ENCODE measurements at regions not wholly inside any gene's neighbourhood (a gene's known extent, or its start where the extent isn't known, plus 50 kb on each side); places are given as distances from the start of the nearest gene placed in this dataset.

DNA sequence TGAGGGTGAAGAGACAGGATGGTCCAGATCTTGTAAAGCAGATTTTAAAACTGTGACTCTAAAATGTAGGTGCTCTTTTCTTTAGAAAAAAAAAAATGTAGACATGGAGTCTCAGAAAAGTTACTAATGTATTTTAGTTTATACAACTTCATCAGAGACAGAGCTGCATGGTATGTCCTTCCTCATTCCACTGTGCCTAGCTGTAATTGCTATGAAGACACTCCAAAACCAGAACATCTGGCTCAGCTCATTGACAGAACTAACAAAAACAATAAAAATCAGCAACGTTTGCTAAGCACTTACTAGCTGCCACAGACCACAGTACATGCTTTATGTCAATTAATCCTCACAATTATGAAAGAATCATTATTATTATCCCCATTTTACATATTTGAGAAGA is 160.7 kb downstream of the BARX2 start:
- DNase-seq (ENCODE audit: low read depth, low spot score): no peak
- TF ChIP-seq, protein P1, sequence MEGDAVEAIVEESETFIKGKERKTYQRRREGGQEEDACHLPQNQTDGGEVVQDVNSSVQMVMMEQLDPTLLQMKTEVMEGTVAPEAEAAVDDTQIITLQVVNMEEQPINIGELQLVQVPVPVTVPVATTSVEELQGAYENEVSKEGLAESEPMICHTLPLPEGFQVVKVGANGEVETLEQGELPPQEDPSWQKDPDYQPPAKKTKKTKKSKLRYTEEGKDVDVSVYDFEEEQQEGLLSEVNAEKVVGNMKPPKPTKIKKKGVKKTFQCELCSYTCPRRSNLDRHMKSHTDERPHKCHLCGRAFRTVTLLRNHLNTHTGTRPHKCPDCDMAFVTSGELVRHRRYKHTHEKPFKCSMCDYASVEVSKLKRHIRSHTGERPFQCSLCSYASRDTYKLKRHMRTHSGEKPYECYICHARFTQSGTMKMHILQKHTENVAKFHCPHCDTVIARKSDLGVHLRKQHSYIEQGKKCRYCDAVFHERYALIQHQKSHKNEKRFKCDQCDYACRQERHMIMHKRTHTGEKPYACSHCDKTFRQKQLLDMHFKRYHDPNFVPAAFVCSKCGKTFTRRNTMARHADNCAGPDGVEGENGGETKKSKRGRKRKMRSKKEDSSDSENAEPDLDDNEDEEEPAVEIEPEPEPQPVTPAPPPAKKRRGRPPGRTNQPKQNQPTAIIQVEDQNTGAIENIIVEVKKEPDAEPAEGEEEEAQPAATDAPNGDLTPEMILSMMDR (IDR thresholded peaks at IDR 0.05; ENCODE audit: insufficient read depth, low read length, missing control alignments): no peak
- H3K4me3 ChIP-seq (ENCODE audit: low read depth, low read length): no peak overlapping the region
- CTCF ChIA-PET: no interaction called here
- POLR2A ChIA-PET: no interaction called here

DNA sequence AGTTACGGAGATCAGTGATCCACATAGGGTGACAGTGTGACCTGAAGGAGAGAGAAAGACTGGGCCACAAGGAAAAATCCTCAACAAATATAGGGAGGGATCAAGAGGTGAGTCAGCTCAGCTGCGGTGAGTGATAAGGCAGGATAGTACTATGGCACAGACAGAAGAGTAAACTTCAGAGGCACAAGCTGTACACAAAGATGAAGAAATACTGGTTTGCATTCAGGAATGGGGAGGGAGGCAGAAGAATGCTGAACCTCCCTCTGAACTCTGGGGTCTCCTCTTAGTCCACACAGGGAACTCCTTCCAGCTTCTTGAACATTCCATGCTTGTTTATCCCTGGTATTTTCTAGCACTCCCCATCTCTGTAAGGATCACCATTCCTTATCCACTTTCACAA is 162.7 kb downstream of the BARX2 start:
- TF ChIP-seq, protein P1 (IDR thresholded peaks at IDR 0.05; ENCODE audit: insufficient read depth, low read length, missing control alignments): no peak
- no peak overlapping the region for H3K4me3 ChIP-seq (ENCODE audit: low read depth, low read length)
- ChIA-PET CTCF (no interaction called here), POLR2A (no interaction called here)
- DNase-seq (ENCODE audit: low read depth, low spot score): no peak

DNA sequence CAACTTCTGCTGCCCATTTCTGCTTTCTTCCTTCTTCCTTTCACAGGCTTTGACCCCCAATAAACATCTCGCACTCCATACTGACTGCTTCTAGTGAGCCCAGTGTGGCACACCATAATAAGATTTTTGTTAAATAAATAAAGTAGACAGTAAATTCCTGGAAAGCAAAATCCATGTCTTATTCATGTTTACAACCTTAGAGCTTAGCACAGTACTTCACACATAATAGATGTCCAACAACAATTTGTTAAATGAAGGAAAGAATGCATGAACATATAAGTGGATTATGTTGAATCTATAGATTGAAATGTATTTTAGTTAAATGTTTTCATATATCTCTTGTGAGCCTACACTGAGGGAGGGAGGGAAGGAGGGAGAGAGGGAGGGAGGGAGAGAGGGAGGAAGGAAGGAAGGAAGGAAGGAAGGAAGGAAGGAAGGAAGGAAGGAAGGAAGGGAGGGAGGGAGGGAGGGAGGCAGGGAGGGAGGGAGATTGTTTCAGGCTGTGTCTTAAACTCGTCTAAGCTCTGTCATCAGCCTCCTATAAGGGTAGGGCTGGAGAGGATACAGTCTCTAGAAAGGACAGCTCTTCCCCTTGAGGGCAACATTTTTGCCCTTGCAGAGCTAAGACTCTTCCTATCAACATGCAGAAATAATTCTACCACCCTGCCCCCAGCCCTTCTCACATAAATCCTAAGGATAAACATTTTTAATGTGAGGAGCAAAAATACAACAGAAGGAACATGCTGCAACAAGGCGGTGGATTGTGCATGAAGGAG is 168.1 kb downstream of the BARX2 start:
- TF ChIP-seq, protein P1 (IDR thresholded peaks at IDR 0.05; ENCODE audit: insufficient read depth, low read length, missing control alignments): no peak
- no peak for DNase-seq (ENCODE audit: low read depth, low spot score)
- ChIA-PET CTCF (no interaction called here), POLR2A (no interaction called here)
- no peak overlapping the region for H3K4me3 ChIP-seq (ENCODE audit: low read depth, low read length)

DNA sequence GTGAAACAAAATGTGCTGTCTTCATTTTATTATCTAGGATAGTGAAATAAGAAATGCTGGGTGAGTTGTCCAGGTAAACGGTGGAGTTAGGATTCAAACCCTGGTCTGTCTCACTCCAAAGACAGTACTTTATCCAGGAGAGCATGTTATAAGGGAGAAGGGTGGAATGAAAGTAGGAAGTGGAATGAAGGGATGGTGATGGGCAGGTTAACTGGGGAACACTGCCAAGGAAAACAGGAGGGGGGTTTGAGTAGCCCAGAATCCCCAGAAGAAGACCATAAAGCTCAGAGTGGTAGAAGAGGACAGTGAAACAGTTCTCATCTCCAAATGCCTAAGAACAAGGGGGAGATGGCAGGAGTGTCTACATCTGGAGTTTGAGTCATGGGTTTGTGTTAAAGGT is 169.0 kb downstream of the BARX2 start:
- no peak overlapping the region for H3K4me3 ChIP-seq (ENCODE audit: low read depth, low read length)
- ChIA-PET CTCF (no interaction called here), POLR2A (no interaction called here)
- TF ChIP-seq, protein P1 (IDR thresholded peaks at IDR 0.05; ENCODE audit: insufficient read depth, low read length, missing control alignments): no peak
- DNase-seq (ENCODE audit: low read depth, low spot score): no peak

DNA sequence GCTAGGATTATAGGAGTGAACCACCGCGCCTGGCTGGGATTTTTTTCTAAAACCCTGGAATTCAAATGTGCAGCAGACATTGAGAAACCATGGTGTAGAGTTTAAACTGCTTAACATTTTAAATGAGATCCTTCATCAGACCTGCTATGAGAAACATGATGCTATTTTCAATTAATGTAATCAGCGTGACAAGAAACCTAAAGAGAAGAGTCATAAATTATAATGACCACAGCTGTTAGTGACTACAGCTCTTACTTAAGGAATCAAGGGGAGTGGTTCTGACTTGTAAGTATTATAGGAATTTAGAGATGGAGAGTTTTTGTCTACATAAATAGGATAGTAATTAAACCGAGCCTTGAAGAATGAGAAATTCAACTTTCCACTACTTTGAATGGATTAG is 170.6 kb downstream of the BARX2 start:
- TF ChIP-seq, protein P1 (IDR thresholded peaks at IDR 0.05; ENCODE audit: insufficient read depth, low read length, missing control alignments): no peak
- no peak overlapping the region for H3K4me3 ChIP-seq (ENCODE audit: low read depth, low read length)
- CTCF ChIA-PET: no interaction called here
- POLR2A ChIA-PET: no interaction called here
- no peak for DNase-seq (ENCODE audit: low read depth, low spot score)

DNA sequence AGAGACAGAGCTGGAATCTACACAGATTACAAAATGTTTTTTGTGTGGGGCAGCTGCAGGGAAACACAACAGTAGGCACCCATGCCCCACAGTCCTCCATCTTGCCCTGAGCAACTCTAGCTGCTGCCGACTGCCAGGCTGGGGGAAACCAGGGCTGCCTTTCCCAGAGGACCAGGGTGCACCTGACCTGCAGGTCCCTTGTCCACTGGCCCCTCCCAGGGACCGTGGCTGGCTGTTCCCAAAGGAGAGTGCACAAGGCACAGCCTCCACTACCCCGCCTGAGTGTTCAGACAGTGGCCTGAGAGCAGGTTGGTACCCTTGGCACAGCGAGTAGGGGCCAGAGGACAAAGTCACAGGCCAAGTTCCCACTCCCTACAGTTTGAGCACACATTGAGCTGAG is 181.8 kb downstream of the BARX2 start:
- ChIA-PET POLR2A (no interaction called here), CTCF (no interaction called here)
- DNase-seq (ENCODE audit: low read depth, low spot score): no peak
- TF ChIP-seq, protein P1 (IDR thresholded peaks at IDR 0.05; ENCODE audit: insufficient read depth, low read length, missing control alignments): no peak
- H3K4me3 ChIP-seq (ENCODE audit: low read depth, low read length): no peak overlapping the region
